SK-N-SH (cell line): ENCODE measurements at regions not wholly inside any gene's neighbourhood (a gene's known extent, or its start where the extent isn't known, plus 50 kb on each side); places are given as distances from the start of the nearest gene placed in this dataset.

Experiments used
- CTCF ChIA-PET: fragments of 300-600, 350-600 bp; formaldehyde crosslinking; extraction: SDS; loops from one replicate; lab custom pipeline; 2021; lab: Yijun Ruan, JAX
- POLR2A ChIA-PET: fragments of 350-600 bp; sonication (Branson Sonifier 250); formaldehyde crosslinking; extraction: SDS; loops from one replicate; lab custom pipeline; 2020; ENCODE audit warnings: antibody characterized with exemption, inconsistent platforms; lab: Yijun Ruan, JAX
- DNase-seq: peaks from one replicate; pipeline ENCODE4 v3.0.0; 2012
- H2AFZ ChIP-seq: fragments of 200-600 bp; sonication (generic); 2 replicates; pipeline ENCODE4 v1.8.1; 2016; ENCODE audit warnings: antibody characterized with exemption, mild to moderate bottlenecking, low read depth
- H3F3A ChIP-seq: fragments of 200-600 bp; sonication (generic); replicated peaks from 2 replicates; pipeline ENCODE3; 2016; ENCODE audit warnings: antibody characterized with exemption, mild to moderate bottlenecking; ENCODE audit not compliant: insufficient read depth
- H3K27ac ChIP-seq, 2 experiments: fragments of 200-500 bp in 1 of 2; fragments of 200-600 bp in 1 of 2; sonication (Bioruptor generic) in 1 of 2; sonication (generic), shearing (Covaris generic) in 1 of 2; 2 replicates each; pipeline versions ENCODE4 v1.5.1 to v1.6.1; 2014 to 2016; ENCODE audit warnings: low read depth in 2 of 2, inconsistent platforms in 1 of 2, low read length in 1 of 2, mild to moderate bottlenecking in 1 of 2, mixed read lengths in 1 of 2
- H3K27me3 ChIP-seq: fragments of 200-600 bp; sonication (generic), shearing (Covaris generic); 2 replicates; pipeline ENCODE4 v1.6.1; 2016; ENCODE audit warnings: mixed run types; ENCODE audit not compliant: insufficient read depth
- H3K36me3 ChIP-seq, 2 experiments: fragments of 200-500 bp in 1 of 2; fragments of 200-600 bp in 1 of 2; sonication (Bioruptor generic) in 1 of 2; sonication (generic) in 1 of 2; replicated peaks in 1 of 2; 2 replicates each; pipeline versions ENCODE3 to v1.5.1; 2014 to 2016; ENCODE audit warnings: low read length in 1 of 2, mild to moderate bottlenecking in 1 of 2; ENCODE audit not compliant: insufficient read depth in 2 of 2, control insufficient read depth in 1 of 2
- H3K4me1 ChIP-seq, 2 experiments: fragments of 200-500 bp in 1 of 2; fragments of 200-600 bp in 1 of 2; sonication (Bioruptor generic) in 1 of 2; sonication (generic), shearing (Covaris generic) in 1 of 2; 2 replicates each; pipeline versions ENCODE4 v1.5.1 to v1.6.1; 2014 to 2016; ENCODE audit warnings: low read depth in 1 of 2, low read length in 1 of 2, mixed run types in 1 of 2; ENCODE audit not compliant: insufficient read depth in 2 of 2, control insufficient read depth in 1 of 2
- H3K4me2 ChIP-seq: fragments of 200-600 bp; sonication (generic), shearing (Covaris generic); 2 replicates; pipeline ENCODE4 v1.6.1; 2017; ENCODE audit warnings: mixed run types
- H3K4me3 ChIP-seq, 2 experiments: fragments of 200-500 bp in 1 of 2; fragments of 200-600 bp in 1 of 2; sonication (Bioruptor generic) in 1 of 2; sonication (generic), shearing (Covaris generic) in 1 of 2; 2 replicates each; pipeline versions ENCODE4 v1.5.1 to v1.8.1; 2014 to 2016; ENCODE audit warnings: low read depth in 2 of 2, inconsistent platforms in 1 of 2, low read length in 1 of 2, mild to moderate bottlenecking in 1 of 2, mixed read lengths in 1 of 2, moderate library complexity in 1 of 2
- H3K79me2 ChIP-seq: fragments of 200-600 bp; sonication (generic); 2 replicates; pipeline ENCODE4 v1.8.1; 2017; ENCODE audit warnings: mild to moderate bottlenecking; ENCODE audit not compliant: insufficient read depth
- H3K9ac ChIP-seq: fragments of 200-600 bp; sonication (generic); 2 replicates; pipeline ENCODE4 v1.6.1; 2017; ENCODE audit warnings: mixed run types
- H3K9me2 ChIP-seq: fragments of 200-600 bp; sonication (generic); 2 replicates; pipeline ENCODE4 v1.6.1; 2017; ENCODE audit warnings: mixed run types
- H3K9me3 ChIP-seq: fragments of 200-600 bp; sonication (generic); 2 replicates; pipeline ENCODE4 v1.6.1; 2017; ENCODE audit warnings: mixed run types, mild to moderate bottlenecking, moderate library complexity
- H4K20me1 ChIP-seq: fragments of 200-600 bp; sonication (generic); 2 replicates; pipeline ENCODE4 v1.6.1; 2017; ENCODE audit warnings: mild to moderate bottlenecking, mixed run types; ENCODE audit not compliant: insufficient read depth
- EP300 ChIP-seq, 2 experiments: IDR thresholded peaks; 2 replicates each; pipeline versions ENCODE4 v1.4.0 to v1.6.1; 2012; ENCODE audit warnings: borderline replicate concordance in 1 of 2, low read depth in 1 of 2, low read length in 1 of 2
- NRF1 ChIP-seq: IDR thresholded peaks from 2 replicates; pipeline ENCODE4 v1.6.1; 2012; ENCODE audit warnings: low read depth, mild to moderate bottlenecking, low read length
- POLR2AphosphoS5 ChIP-seq: IDR thresholded peaks from 2 replicates; pipeline ENCODE4 v1.6.1; 2012; ENCODE audit warnings: low read depth, low read length
- RAD21 ChIP-seq: IDR thresholded peaks from 2 replicates; pipeline ENCODE4 v1.6.1; 2012; ENCODE audit warnings: mild to moderate bottlenecking, low read length
- RCOR1 ChIP-seq: fragments of 150-350 bp; IDR thresholded peaks from 2 replicates; pipeline ENCODE4 v1.6.1; 2017; ENCODE audit warnings: antibody characterized with exemption, low read length
- RFX5 ChIP-seq: IDR thresholded peaks from 2 replicates; pipeline ENCODE4 v1.6.1; 2012; ENCODE audit warnings: mild to moderate bottlenecking, improper control_type of control experiment, low read length
- RXRA ChIP-seq: IDR thresholded peaks from 2 replicates; pipeline ENCODE4 v1.4.0; 2012; ENCODE audit warnings: low read depth, mild to moderate bottlenecking, borderline replicate concordance
- SIN3A ChIP-seq: IDR thresholded peaks from 2 replicates; pipeline ENCODE4 v1.6.1; 2012; ENCODE audit warnings: low read depth, mild to moderate bottlenecking, low read length, moderate library complexity, borderline replicate concordance
- SMC3 ChIP-seq: IDR thresholded peaks from 2 replicates; pipeline ENCODE4 v1.6.1; 2012; ENCODE audit warnings: low read depth, low read length, improper control_type of control experiment
- TCF12 ChIP-seq: IDR thresholded peaks from 2 replicates; pipeline ENCODE4 v1.4.0; 2012
- WGBS: methylation state at CpG from one replicate; pipeline ENCODE4 v1.1.6; 2017; ENCODE audit warnings: low lambda C conversion rate; 5-methylcytosine and 5-hydroxymethylcytosine counted together
- TF ChIP-seq, protein P1 (sequence below): IDR thresholded peaks from 2 replicates; pipeline ENCODE4 v1.6.1; 2012; ENCODE audit warnings: mild to moderate bottlenecking, low read depth, low read length, moderate library complexity
- TF ChIP-seq, protein P2 (sequence below): fragments of 200-600 bp; sonication (generic); IDR thresholded peaks from 2 replicates; pipeline ENCODE4 v1.6.1; 2017; ENCODE audit warnings: antibody characterized with exemption, mild to moderate bottlenecking, moderate library complexity
- TF ChIP-seq, protein P3 (sequence below): IDR thresholded peaks from 2 replicates; pipeline ENCODE4 v1.4.0; 2012; ENCODE audit warnings: low read depth

DNA sequence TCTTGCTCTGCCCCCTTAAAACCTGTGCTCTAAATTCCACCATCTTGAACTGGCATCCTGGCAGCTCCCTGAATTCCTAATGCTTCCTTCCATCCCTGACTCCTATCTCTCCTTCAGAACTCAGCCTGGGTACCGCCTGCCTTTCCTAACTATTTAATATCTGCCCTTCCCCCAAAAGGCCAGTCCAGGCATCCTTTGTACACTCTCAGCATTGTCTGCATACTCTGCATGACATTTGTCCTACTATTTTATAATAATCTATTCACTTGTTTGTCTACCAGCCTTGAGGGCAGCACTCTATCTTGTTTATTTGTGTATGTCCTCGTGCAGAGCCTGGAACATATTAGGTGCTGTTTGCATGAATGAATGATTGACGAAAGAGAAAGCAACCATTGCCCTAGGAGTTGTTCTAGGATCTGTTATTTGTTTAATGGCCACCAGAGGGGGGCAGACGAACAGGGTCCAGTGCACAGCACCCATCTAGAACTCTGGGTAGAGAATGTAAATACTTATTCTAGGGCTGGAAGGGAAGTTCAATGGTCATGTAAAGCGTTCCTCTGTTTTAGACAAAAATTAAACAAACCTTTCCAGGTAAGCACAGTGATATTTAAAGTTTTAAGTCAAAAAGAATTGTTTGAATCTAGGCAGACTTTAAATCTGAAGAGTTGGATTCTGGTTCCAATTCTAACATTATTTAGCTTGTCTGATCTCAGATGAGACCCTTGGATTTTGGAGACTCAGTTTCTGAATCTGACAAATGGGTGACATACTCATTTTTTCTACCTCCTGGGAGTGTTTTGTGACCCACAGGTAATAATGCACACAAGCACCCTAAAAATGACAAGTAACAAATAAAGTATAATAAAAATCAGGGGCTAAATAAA, 125.8 kb upstream of the GALNT15 start:
- H4K20me1 ChIP-seq, result no peaks in the 10 kb centered on the region
- DNase-seq, result peak; percentile 83
- H3K4me3 ChIP-seq, result peak overlapping the region; percentile 23 to 26; a peak in 2 of 4 replicates
- no peaks in the 10 kb centered on the region for H3K9me3 ChIP-seq
- H3K9ac ChIP-seq, result no peak overlapping the region
- peaks cover 4% of the 10 kb centered on the region for H3F3A ChIP-seq
- H2AFZ ChIP-seq, result no peak overlapping the region
- 4% methylated on average over 5 of the region's 5 CpGs for WGBS
- H3K9me2 ChIP-seq, result no peaks in the 10 kb centered on the region
- no peak overlapping the region for H3K27ac ChIP-seq
- CTCF ChIA-PET, result interaction anchor here (0.6 to 10.6 kb wide), 41 partner anchors 8 to 423 kb away, joined by 3 to 160 read pairs (median 3); partner anchors contain the start of gene GALNT15
- no peaks in the 10 kb centered on the region for H3K79me2 ChIP-seq
- no peaks in the 10 kb centered on the region for H3K27me3 ChIP-seq
- POLR2A ChIA-PET, result no interaction called here
- peak; percentile 22; the same call in 1 of the 2 replicates for TF ChIP-seq RCOR1
- no peak for TF ChIP-seq SIN3A
- TF ChIP-seq RXRA, result no peak
- TF ChIP-seq RAD21, result peak; percentile 97
- TF ChIP-seq POLR2AphosphoS5, result no peak
- no peak for TF ChIP-seq EP300 (IDR thresholded peaks at IDR 0.05; ENCODE audit: borderline replicate concordance in 1 of 2, low read depth in 1 of 2, low read length in 1 of 2)
- TF ChIP-seq, protein P1, sequence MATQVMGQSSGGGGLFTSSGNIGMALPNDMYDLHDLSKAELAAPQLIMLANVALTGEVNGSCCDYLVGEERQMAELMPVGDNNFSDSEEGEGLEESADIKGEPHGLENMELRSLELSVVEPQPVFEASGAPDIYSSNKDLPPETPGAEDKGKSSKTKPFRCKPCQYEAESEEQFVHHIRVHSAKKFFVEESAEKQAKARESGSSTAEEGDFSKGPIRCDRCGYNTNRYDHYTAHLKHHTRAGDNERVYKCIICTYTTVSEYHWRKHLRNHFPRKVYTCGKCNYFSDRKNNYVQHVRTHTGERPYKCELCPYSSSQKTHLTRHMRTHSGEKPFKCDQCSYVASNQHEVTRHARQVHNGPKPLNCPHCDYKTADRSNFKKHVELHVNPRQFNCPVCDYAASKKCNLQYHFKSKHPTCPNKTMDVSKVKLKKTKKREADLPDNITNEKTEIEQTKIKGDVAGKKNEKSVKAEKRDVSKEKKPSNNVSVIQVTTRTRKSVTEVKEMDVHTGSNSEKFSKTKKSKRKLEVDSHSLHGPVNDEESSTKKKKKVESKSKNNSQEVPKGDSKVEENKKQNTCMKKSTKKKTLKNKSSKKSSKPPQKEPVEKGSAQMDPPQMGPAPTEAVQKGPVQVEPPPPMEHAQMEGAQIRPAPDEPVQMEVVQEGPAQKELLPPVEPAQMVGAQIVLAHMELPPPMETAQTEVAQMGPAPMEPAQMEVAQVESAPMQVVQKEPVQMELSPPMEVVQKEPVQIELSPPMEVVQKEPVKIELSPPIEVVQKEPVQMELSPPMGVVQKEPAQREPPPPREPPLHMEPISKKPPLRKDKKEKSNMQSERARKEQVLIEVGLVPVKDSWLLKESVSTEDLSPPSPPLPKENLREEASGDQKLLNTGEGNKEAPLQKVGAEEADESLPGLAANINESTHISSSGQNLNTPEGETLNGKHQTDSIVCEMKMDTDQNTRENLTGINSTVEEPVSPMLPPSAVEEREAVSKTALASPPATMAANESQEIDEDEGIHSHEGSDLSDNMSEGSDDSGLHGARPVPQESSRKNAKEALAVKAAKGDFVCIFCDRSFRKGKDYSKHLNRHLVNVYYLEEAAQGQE, result no peak
- peak; percentile 18; the same call in 1 of the 2 replicates for TF ChIP-seq TCF12
- TF ChIP-seq NRF1, result 0 out of 2 replicates have a peak, but pooled peaks have one; percentile 11
- TF ChIP-seq, protein P2, sequence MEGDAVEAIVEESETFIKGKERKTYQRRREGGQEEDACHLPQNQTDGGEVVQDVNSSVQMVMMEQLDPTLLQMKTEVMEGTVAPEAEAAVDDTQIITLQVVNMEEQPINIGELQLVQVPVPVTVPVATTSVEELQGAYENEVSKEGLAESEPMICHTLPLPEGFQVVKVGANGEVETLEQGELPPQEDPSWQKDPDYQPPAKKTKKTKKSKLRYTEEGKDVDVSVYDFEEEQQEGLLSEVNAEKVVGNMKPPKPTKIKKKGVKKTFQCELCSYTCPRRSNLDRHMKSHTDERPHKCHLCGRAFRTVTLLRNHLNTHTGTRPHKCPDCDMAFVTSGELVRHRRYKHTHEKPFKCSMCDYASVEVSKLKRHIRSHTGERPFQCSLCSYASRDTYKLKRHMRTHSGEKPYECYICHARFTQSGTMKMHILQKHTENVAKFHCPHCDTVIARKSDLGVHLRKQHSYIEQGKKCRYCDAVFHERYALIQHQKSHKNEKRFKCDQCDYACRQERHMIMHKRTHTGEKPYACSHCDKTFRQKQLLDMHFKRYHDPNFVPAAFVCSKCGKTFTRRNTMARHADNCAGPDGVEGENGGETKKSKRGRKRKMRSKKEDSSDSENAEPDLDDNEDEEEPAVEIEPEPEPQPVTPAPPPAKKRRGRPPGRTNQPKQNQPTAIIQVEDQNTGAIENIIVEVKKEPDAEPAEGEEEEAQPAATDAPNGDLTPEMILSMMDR, result peak; percentile 87
- TF ChIP-seq, protein P3, sequence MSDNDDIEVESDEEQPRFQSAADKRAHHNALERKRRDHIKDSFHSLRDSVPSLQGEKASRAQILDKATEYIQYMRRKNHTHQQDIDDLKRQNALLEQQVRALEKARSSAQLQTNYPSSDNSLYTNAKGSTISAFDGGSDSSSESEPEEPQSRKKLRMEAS, result 0 out of 2 replicates have a peak, but pooled peaks have one; percentile 14
- 0 out of 2 replicates have a peak, but pooled peaks have one; percentile 34 for TF ChIP-seq RFX5
- peak; percentile 98 for TF ChIP-seq SMC3
- no peaks in the 10 kb centered on the region for H3K36me3 ChIP-seq
- no peaks in the 10 kb centered on the region; a peak in 2 of 4 replicates for H3K4me1 ChIP-seq
- peak overlapping the region; percentile 56 for H3K4me2 ChIP-seq
